OCI-LY1 (cell line): ENCODE measurements at regions not wholly inside any gene's neighbourhood (a gene's known extent, or its start where the extent isn't known, plus 50 kb on each side); places are given as distances from the start of the nearest gene placed in this dataset.

ENCODE experiments used
- EZH2 ChIP-seq: fragments of 200-600 bp; sonication (generic), shearing (Covaris generic); IDR thresholded peaks from 2 replicates; pipeline ENCODE4 v1.8.0; 2017; ENCODE audit warnings: borderline replicate concordance, mixed run types, mild to moderate bottlenecking, antibody characterized with exemption, low read length, moderate library complexity, mixed read lengths
- TF ChIP-seq, protein P1 (sequence below): fragments of 200-600 bp; sonication (generic), shearing (Covaris generic); IDR thresholded peaks from 2 replicates; pipeline ENCODE4 v1.5.1; 2017; ENCODE audit warnings: mild to moderate bottlenecking, antibody characterized with exemption, low read length, moderate library complexity, mixed read lengths

DNA sequence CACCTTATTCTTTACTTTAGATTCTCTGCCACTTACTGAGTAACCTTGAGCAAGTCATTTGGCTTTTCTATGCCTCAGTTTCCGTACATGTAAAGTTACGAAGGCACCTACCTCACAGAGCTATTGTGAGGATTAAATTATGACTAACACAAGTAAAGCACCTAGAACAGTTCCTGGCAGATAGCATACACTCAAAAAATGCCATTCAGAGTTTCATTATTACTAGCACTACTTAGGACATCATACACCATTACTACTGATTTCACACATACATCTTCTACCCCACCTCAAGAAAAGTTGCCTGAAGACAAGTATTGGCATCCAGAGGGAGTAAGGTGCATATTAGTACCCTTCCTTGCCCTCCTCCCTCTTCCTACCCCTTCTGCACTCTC lies 107.8 kb downstream of the OGFRL1 start:
- no peak for TF ChIP-seq EZH2
- TF ChIP-seq, protein P1, sequence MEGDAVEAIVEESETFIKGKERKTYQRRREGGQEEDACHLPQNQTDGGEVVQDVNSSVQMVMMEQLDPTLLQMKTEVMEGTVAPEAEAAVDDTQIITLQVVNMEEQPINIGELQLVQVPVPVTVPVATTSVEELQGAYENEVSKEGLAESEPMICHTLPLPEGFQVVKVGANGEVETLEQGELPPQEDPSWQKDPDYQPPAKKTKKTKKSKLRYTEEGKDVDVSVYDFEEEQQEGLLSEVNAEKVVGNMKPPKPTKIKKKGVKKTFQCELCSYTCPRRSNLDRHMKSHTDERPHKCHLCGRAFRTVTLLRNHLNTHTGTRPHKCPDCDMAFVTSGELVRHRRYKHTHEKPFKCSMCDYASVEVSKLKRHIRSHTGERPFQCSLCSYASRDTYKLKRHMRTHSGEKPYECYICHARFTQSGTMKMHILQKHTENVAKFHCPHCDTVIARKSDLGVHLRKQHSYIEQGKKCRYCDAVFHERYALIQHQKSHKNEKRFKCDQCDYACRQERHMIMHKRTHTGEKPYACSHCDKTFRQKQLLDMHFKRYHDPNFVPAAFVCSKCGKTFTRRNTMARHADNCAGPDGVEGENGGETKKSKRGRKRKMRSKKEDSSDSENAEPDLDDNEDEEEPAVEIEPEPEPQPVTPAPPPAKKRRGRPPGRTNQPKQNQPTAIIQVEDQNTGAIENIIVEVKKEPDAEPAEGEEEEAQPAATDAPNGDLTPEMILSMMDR = no peak
